ENCODE measurements at regions not wholly inside any gene's neighbourhood (a gene's known extent, or its start where the extent isn't known, plus 50 kb on each side); places are given as distances from the start of the nearest gene placed in this dataset.

GRCh38 chr9:32010322-32010721, 374.1 kb upstream of the ACO1 start:
- Histone ChIP-seq H4K20me1 (replicated peaks in 1 of 2; ENCODE audit: control insufficient read depth in 1 of 2, insufficient read depth in 2 of 2, low read length in 2 of 2) (no peaks in the 10 kb centered on the region), H3K4me1 (replicated peaks in 1 of 4; ENCODE audit: control insufficient read depth in 3 of 4, insufficient read depth in 4 of 4, low read length in 3 of 4) (no peaks in the 10 kb centered on the region), H2BK120ac (replicated peaks; ENCODE audit: low read depth, low read length) (no peak overlapping the region), H4K8ac (ENCODE audit: extremely low read depth, insufficient read depth, low read length) (no peak overlapping the region), H3K23ac (ENCODE audit: insufficient read length) (no peak overlapping the region), H3K56ac (replicated peaks; ENCODE audit: insufficient read length, low read depth, low read length) (no peak overlapping the region), H2AFZ (ENCODE audit: low read length) (no peak overlapping the region), H3K4me3 (ENCODE audit: extremely low read depth in 1 of 4, insufficient read depth in 2 of 4, low read depth in 3 of 4, low read length in 4 of 4) (no peak overlapping the region), H4K91ac (replicated peaks; ENCODE audit: insufficient read length, low read length) (no peak overlapping the region), H3K36me3 (ENCODE audit: control insufficient read depth in 2 of 4, insufficient read depth in 4 of 4, low read length in 3 of 4) (no peaks in the 10 kb centered on the region), H4K5ac (ENCODE audit: insufficient read length, low read depth, low read length) (no peak overlapping the region), H3K79me1 (ENCODE audit: low read depth, low read length) (no peaks in the 10 kb centered on the region), H3K27ac (ENCODE audit: low read depth, low read length) (no peak overlapping the region), H2BK5ac (ENCODE audit: low read depth, low read length) (no peak overlapping the region), H3K14ac (ENCODE audit: insufficient read length) (no peak overlapping the region), H3K4ac (replicated peaks; ENCODE audit: insufficient read length, low read depth, low read length) (no peak overlapping the region), H2BK20ac (ENCODE audit: low read length) (no peak overlapping the region), H3K79me2 (ENCODE audit: control insufficient read depth in 1 of 2, insufficient read depth in 2 of 2, low read length in 2 of 2) (no peaks in the 10 kb centered on the region), H2AK5ac (ENCODE audit: low read depth, low read length) (no peak overlapping the region), H3K23me2 (ENCODE audit: low read depth, low read length) (no peaks in the 10 kb centered on the region), H2BK15ac (ENCODE audit: low read length) (no peak overlapping the region), H3K9ac (replicated peaks in 1 of 4; ENCODE audit: extremely low read depth in 1 of 4, low read depth in 3 of 4, low read length in 3 of 4) (no peak overlapping the region), H3K4me2 (ENCODE audit: insufficient read depth in 1 of 2, low read depth in 2 of 2, low read length in 2 of 2) (no peak overlapping the region), H3K27me3 (replicated peaks in 1 of 4; ENCODE audit: control insufficient read depth in 3 of 4, extremely low read depth in 1 of 4, insufficient read depth in 3 of 4, low read length in 3 of 4) (no peaks in the 10 kb centered on the region), H3K18ac (ENCODE audit: extremely low read depth, low read length) (no peak overlapping the region), H2BK12ac (ENCODE audit: low read depth, low read length) (no peak overlapping the region), H3K9me3 (ENCODE audit: insufficient read depth in 2 of 2, low read depth in 1 of 2, low read length in 1 of 2) (peaks cover 2 to 6% of the 10 kb centered on the region in 2 experiments; a peak in 1 of 4 replicates)
- TF ChIP-seq PHF8 (conservative IDR thresholded peaks at IDR 0.05; ENCODE audit: low read depth, low read length) (no peak), TEAD4 (IDR thresholded peaks at IDR 0.05; ENCODE audit: low read depth, low read length) (no peak), CHD2 (IDR thresholded peaks at IDR 0.05; ENCODE audit: low read length) (no peak), EP300 (IDR thresholded peaks at IDR 0.05; ENCODE audit: borderline replicate concordance in 1 of 2, low read depth in 2 of 2, low read length in 2 of 2) (no peak)
- TF ChIP-seq, protein P1, sequence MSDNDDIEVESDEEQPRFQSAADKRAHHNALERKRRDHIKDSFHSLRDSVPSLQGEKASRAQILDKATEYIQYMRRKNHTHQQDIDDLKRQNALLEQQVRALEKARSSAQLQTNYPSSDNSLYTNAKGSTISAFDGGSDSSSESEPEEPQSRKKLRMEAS (IDR thresholded peaks at IDR 0.05), result no peak
- CTCF ChIA-PET (ENCODE audit: partially characterized antibody), result interaction anchor here (0.8 to 1.0 kb wide), 2 partner anchors 237 to 342 kb away, joined by 3 to 4 read pairs; no protein-coding TSS in a partner anchor
- 95% methylated on average over 8 of the region's 8 CpGs; no CpG with 5 or more reads in 1 of the 2 experiments for WGBS, 2 experiments (ENCODE audit: extremely low coverage in 1 of 2, insufficient coverage in 1 of 2, insufficient read length in 1 of 2, insufficient replicate concordance in 2 of 2, low coverage in 1 of 2, low lambda C conversion rate in 2 of 2, missing lambda C conversion rate in 1 of 2)
- no peak for FAIRE-seq
- DNase-seq (ENCODE audit: low read depth in 1 of 2, low spot score in 2 of 2), result no peak
- POLR2A ChIA-PET (ENCODE audit: partially characterized antibody), result no interaction called here
